Skeletal muscle cell (primary cell): ENCODE measurements at regions not wholly inside any gene's neighbourhood (a gene's known extent, or its start where the extent isn't known, plus 50 kb on each side); places are given as distances from the start of the nearest gene placed in this dataset.

Experiments used
- DNase-seq: peaks from one replicate; pipeline ENCODE4 v3.0.0-alpha.2; 2010; ENCODE audit warnings: low read depth
- H3K4me3 ChIP-seq: 2 replicates; pipeline ENCODE4 v1.5.1; 2011; ENCODE audit warnings: low read depth, mild to moderate bottlenecking, control low read depth, low read length, moderate library complexity

DNA sequence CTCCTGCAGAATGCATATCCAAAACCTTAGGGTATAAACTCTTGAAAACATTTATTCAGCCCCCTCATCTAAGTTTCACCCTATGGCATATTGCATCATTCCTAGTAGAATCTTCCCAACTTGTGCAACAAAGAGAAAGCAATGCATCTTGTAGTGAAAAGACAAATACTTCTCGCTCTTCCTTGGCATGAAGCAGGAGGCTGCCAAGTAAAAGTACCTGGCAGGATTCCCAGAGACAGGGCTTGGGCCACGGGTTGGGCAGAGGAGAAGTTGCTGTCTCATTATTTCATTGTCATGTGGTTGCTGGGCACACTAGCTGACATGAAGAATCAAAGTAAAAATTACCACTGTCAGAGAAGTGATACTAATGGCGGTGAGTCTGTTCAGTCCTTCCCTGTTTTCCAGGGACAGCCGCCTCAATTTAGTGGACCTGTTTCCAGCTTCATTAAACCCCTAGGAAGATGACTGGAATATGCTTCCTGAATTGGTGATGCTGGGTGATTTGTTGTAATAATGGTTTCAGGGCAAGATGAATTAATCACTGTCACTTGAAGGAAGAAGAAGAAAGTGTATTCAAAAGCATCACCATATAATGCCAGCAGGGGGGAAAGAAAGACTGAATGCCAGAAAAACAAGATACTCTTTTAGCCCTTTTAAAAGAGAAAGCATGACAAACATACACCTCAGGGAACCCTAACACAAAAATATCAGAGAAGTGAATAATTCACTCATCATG, 380.5 kb upstream of the IGFBP7 start:
- H3K4me3 ChIP-seq: no peak overlapping the region
- no peak for DNase-seq

DNA sequence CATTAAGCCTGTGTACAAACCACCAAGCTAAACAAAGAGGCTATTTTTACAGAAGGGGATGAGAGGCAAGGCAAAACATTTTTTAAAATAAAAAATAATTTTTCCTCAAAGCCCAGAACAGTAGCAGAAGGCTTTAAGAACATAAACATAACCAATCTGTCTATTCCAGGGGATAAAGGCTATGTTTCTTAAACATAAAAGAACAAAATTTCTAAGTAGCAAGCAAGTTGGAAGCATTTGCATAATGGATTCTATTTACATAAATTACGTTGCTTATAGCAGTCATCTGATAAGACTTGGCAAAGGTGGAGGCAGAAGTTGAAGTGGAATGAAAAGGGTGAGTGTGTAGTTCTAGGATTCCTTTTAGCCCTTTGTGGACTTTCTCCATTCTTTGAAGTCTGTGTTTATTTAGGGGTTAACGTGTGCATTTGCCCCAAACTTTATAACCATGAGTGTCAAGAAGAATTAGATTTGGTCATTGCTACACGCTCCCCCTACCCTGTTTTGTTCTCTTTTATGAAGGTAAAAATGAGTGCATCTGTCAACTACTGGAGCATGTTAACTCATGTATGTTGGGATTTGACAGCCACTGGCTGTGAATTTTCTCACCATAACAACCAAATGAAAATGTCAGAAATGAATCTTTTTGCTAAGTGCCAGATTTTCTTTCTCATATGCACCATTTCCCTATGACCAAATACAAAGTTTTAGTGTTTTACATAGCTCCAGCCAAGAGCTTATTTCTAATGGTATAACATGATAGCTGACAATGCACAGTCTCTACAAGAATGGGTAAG, 378.4 kb upstream of the IGFBP7 start:
- no peak overlapping the region for H3K4me3 ChIP-seq
- DNase-seq: no peak

DNA sequence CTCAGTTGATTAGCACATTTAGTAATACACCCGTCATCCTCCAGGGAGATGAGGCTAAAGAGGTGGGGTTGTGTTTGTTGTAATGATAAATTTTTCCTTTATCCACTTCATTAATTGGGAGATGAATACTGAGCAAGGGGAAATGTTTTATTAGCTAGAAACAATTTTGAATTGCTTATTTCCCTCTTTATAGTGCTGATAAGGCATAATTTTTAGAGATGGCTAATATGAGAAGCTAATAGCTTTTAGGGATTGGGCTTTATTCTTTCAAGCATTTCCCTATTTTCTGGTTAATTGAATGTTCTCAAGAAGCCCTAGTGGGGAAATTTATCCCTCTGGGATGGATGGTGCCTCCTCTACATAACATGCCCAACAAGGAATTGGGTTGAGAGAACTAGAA, 365.2 kb upstream of the IGFBP7 start:
- no peak for DNase-seq
- no peak overlapping the region for H3K4me3 ChIP-seq

DNA sequence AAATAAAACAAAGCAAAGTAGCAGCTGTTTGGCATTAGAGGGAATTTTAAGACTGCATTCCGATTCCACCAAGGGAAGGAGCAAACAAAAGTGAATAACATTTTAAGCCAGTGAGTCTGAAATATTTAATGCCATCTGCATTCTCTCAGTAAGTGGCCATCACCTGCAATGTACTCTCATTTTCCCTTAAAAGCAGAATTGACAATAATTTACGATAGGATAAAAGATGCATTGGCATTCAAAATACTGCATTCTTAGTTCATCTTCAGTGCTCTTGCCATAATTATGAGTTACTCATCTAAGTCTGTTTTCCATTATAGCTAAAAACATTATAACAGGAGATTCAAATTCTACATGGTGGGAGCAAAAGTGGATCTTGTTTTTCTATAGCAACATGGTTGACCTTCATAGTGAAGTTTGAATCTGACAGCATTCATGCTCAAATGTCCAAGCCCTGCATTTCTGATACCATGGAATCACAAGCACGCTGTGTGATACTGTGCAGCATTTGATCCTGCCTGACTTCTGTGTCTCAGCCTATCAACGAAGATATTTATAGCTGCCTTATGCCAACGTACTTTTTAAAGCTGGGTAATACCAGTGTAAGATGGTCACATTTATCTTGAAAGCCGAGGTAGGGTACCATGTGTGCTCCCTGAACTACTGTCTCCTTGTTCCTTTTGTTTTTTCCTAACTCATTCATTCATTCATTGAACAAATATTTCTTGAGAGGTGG, 355.3 kb upstream of the IGFBP7 start:
- DNase-seq: no peak

DNA sequence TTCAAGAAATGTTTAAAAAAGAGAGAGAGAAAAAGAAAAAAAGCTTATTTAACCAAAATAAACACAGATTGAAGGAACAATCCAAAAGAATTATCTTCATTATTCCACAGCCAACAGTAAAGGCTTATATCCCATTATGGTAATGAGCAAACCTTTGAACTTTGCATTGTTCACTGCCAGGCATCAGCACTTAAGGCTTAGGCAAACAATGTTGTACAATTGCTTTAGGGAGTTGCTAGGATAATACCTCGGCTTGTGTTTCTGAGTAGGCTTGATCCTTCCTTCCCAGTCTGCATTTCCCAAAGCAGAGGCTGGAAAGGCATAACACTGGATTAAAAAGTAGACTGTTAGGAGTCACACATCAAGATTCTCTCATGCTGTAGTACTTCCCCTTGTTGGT, 352.7 kb upstream of the IGFBP7 start:
- DNase-seq: no peak

More for the DNA sequence above, 355.3 kb upstream of the IGFBP7 start:
- H3K4me3 ChIP-seq: no peak overlapping the region

DNA sequence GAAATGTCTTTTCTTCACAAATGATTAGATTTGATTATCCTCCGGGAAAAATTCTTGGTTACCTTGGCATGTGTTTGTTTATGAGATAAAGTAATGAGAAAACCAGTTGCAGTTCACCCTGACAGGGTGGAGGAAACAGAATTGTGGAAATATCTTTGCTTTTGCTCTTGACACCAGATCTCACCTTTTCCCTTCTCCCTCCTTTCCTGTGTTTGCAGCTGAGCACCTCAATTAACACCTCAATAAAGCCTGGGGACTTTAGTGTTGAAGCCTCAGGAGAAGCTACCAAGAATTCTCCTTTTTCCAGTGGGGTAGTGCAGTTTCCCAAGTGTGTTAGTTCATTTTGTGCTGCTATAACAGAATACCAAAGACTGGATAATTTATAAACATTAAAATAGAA, 350.8 kb upstream of the IGFBP7 start:
- DNase-seq: no peak
- no peak overlapping the region for H3K4me3 ChIP-seq

More for the DNA sequence above, 352.7 kb upstream of the IGFBP7 start:
- no peak overlapping the region for H3K4me3 ChIP-seq

DNA sequence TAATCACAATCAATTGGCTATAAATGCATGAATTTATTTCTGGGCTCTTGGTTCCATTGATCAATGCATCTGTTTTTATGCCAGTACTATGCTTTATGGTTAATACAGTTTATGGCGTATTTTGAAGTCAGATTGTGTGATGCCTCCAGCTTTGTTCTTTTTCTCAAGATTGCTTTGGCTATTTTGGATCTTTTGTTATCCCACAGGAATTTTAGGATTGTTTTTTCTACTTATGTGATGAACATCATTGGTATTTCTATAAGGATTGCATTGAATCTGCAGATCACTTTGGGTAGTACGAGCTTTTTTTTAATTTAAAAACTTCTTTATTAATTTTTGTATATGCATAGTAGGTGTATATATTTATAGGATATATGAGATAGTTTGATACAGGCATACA, 338.7 kb upstream of the IGFBP7 start:
- no peak overlapping the region for H3K4me3 ChIP-seq
- DNase-seq: no peak

DNA sequence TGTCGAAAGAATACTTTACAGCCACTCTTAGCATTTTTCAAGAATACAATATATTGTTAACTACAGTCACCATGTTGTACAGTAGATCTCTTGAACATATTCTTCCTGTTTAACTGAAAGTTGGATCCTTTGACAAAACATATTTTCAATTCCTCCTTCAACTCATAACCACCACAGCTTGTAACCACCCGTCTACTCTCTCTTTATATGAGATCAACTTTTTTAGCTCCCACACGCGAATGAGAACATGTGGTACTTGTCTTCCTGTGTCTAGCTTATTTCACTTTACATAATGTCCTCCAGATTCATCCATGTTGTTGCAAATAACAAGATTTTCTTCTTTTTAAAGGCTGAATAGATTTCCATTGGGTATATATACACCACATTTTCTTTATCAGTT, 338.3 kb upstream of the IGFBP7 start:
- no peak overlapping the region for H3K4me3 ChIP-seq
- DNase-seq: no peak

DNA sequence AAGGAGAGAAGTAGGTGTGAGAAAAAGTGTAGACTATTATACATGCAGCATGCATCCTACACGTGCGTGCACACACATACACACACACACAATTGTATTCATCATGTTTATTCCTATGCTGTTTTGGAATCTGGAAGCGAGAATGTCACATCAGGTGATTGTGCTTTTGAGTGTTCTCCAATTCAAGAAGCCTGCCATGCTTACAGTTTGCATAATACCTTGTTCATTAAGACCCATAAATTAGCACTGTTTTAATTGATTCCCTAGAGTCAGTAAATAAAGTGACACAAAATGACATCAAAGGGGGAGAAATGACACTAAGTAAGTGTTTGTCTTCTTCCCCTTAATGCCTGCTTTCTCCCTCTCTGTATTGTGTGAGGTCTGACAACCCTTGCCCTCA, 336.1 kb upstream of the IGFBP7 start:
- DNase-seq: no peak
- H3K4me3 ChIP-seq: no peak overlapping the region

DNA sequence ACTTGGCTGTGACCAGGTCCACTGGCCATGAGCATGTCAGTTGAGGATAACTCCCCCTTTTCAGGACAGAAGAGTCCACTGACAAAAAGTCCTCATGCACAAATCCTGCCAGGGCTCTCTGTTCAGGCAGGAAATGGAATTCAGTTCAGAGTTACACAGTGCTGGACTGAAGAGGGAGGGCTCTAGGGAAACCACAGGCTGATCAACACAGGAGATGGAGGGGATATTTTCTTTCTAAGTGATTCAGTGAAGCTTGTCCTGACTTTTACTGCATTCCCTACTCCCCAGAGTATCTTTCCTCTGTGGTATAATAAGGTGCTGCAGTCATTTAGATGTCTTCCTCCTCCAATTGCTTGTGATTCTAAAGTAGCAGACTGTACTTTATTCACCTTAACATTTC, 335.5 kb upstream of the IGFBP7 start:
- H3K4me3 ChIP-seq: no peak overlapping the region
- DNase-seq: no peak

DNA sequence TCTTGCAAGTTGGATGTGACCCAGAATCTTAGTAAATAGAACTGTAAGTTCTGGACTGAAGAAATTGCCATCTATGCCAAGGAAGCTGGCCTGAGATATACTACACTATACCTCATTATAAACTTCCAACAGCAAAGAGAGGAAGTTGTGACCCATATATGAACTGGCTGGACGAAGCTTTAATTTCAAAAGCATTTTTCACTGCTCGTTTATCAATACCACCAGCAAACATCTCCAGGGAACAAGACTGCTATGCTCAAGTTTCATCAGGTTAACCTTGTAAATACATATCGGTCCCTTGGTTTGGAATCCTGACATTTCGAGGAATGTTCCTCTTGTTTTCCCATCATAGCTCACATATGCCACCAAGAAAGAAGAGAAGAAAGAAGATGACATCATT, 334.5 kb upstream of the IGFBP7 start:
- no peak for DNase-seq
- no peak overlapping the region for H3K4me3 ChIP-seq

DNA sequence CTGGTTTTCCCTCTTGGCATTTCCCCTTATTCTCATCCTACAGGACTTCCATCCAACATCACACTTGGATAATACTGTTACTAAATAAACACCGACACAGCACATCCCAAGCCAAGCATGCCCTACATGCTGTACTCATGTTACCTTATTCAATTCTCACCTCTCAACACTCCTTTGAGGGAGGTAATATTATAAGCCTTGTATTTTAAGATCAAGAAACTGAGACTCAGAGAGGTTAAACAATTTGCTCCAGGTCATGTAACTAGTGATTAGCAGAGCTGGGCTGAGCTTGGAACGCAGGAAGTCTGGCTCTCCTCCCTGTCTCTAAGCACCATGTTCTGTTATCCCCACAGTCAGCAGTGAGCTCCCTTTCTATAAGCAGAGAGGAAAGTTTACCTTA, 333.6 kb upstream of the IGFBP7 start:
- no peak for DNase-seq
- no peak overlapping the region for H3K4me3 ChIP-seq

DNA sequence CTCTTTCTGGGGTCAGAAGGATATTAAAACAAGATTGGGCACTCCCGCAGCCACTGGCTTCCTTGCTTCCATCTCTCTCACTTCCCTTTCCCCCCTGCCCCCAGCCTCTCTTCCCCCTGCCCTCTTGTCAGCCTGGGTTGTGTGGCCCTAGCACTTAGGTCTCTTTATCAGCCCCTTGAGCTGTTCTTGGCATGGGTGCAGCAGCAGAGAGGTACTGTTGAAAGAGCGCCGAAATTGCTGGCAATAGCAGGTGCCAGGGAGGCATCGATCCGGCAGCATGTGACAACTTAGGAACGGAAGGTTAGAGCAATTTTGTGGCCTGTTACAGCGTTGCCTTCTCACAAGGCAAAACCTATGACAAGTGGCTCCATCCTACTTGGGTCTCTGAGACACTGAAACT, 333.1 kb upstream of the IGFBP7 start:
- no peak for DNase-seq

DNA sequence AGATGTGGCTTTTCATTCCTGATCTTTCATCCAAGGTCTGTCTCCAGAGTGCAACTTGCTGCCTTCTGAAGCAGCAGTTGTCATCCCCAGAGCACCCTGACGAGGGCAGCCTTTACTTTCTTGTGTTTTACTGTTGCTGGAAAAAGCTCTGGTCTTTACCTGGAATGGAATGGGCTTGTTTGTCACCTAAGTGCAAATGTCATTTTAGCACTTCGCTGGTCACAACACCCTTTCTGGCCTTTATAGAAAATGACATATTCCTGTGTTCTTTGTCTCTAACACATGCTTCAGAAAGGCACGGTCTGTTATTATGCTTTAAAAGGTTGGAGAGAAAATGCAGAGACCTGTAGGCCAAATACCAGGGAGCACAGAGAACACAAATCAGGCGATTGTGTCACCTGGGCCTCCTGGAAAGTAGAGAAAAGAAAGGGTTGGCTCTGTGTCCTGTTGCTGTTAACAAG, 332.7 kb upstream of the IGFBP7 start:
- H3K4me3 ChIP-seq: no peak overlapping the region
- no peak for DNase-seq

More for the DNA sequence above, 333.1 kb upstream of the IGFBP7 start:
- no peak overlapping the region for H3K4me3 ChIP-seq

DNA sequence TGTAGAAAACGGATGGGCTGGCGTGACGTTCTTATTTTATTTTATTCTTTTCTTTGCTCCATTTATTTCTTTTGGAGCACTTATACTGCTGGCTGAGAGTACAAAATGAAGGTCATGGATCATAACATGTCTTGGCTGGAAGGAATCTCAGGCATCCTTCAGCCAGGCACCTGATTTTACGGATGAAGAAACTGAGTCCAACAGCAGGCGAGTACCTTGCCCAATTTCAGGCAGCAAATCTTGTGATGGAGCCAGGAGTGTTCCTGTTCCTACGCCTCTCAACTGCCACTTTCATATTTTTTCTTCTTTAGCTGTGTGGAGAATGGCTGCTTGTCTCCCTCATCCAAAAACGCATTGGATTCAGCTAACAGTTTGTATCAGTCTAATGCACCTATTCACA, 332.1 kb upstream of the IGFBP7 start:
- no peak for DNase-seq
- no peak overlapping the region for H3K4me3 ChIP-seq

DNA sequence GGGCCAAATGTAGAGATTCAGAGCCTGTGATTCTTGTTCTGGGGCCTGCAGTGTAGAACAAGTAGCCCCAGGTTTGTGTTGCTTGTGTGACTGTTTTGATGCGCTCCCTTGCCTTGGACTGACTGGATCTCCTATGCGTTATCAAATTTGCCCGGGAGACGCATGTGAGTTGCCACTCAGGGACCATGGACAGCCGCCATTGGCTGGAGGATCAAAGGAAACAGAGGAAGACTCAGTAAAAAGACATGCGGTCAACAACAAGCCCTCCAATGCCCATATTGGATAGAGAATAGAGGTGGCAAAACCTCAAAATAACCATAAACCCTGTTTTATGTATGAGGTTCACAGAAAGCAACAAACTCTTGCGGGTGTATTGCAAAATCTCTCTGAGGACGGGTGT, 327.5 kb upstream of the IGFBP7 start:
- no peak for DNase-seq
- no peak overlapping the region for H3K4me3 ChIP-seq

DNA sequence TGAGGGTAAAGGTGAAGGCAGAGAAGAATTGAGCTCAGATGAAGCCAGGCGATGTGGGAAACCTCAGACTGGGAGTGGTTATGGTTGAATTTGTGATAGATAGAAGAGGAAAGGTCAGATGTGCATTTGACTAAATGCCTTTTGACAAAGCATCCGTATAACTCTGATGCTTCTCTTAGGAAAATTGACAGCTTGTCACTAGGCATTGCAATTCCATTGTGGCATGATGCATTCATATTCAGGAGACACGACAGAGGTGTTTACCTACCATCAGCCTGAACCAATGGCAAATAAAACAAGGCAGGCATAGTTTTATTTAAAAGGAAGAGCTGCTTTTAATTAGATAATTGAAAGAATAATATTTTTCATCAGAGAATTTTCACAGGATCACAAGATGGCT, 325.1 kb upstream of the IGFBP7 start:
- no peak overlapping the region for H3K4me3 ChIP-seq
- DNase-seq: no peak

DNA sequence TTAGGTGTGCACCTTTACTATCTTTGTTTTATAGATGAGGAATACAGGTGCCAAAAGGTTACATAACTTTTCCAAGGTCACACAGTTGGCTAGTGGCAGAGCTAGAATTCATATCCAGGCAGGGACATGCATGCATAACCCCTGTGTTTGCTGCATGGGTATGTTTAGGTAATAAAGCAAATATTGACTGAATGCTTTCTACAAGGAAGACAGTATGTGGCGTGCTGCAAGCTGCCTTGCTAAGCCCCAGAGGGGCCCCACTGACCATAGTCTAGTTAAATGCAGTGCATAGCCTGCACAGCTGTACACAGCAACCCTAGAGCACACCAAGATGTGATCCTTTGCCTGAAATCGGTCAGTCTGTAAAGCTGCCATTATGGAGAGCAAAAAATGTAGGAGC, 320.5 kb upstream of the IGFBP7 start:
- no peak for DNase-seq
- H3K4me3 ChIP-seq: no peak overlapping the region

DNA sequence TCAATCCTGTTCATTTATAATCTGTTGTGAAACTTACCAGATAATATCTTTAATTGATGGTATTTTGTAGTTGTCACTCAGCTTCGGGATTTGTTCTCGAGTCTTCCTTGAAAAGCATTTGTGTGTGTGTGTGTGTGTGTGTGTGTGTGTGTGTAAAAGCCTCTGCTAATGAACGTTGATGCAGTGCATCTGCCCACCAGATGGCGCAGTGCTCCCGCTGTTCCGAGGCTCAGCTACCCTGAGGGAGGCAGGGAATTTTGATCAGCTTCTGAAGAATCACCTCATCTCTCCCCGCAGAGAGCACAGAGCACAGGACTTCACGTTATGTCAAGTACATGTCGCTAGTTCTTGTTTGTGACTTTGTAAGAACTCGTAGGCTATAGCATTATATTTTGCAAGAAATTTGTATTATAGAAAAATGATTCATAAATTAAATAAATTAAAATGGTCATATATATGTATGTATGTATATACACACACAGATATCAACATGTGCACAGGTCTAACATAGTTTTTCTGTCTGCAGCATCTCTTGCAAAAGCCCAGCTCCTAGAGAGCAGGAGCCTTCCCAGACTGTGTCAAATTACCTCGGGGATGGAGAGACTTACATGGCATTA, 316.7 kb upstream of the IGFBP7 start:
- no peak overlapping the region for H3K4me3 ChIP-seq
- DNase-seq: peak; percentile 32

DNA sequence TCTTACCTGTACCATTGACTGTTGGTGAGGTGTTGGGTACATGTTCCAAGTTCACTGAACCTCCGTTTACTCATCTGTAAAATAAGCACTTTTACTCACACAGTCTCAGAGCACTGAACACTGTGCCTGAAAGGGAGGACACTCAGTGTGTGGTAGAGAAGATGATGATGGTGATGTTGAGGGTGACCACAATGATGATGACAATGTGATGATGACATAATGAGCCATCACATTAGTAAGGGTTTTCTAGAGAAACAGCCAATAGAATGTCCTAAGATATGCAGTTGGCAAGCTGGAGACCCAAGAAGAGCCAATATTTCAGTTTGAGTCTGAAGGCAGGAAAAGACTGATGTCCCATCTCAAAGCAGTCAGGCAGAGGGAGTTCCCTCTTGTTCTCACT, 315.4 kb upstream of the IGFBP7 start:
- no peak overlapping the region for H3K4me3 ChIP-seq
- DNase-seq: no peak
